GM12875 (cell line): ENCODE measurements at regions not wholly inside any gene's neighbourhood (a gene's known extent, or its start where the extent isn't known, plus 50 kb on each side); places are given as distances from the start of the nearest gene placed in this dataset.

Experiments
- H3K4me3 ChIP-seq: one replicate; pipeline ENCODE4 v1.5.1; 2011; ENCODE audit warnings: low read depth, low read length, control low read depth
- CTCF ChIP-seq: IDR thresholded peaks from 2 replicates; pipeline ENCODE4 v1.5.1; 2011; ENCODE audit warnings: low read depth, mild to moderate bottlenecking, control low read depth, inconsistent platforms, low read length, moderate library complexity, borderline replicate concordance; ENCODE audit not compliant: insufficient read depth

DNA sequence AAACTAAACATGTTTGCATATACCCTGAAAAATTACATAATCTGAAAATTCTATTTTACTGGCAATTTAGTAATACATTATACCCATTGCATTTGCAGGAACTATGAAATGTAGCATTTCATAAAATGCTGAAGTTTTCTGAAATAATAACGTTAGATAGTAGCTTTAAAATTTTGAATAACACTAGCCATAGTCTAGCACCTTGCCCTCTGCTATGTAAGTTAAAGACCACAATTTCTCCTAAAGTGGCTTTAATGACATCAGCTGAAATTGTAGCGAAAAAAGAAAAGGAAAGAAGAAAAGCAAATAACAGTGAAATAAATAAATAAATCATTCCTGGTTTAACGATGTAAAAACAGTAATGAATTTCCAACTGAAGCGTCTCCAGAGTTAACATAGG, 172.8 kb upstream of the RASA1 start:
- H3K4me3 ChIP-seq: no peak overlapping the region
- no peak for TF ChIP-seq CTCF

- H3K4me3 ChIP-seq: no peak overlapping the region
- no peak for TF ChIP-seq CTCF
Observed at GRCh38 chr5:87095787-87096186, 171.9 kb upstream of the RASA1 start.

GRCh38 chr5:87097664-87098063, 170.0 kb upstream of the RASA1 start:
- no peak overlapping the region for H3K4me3 ChIP-seq
- TF ChIP-seq CTCF: no peak

GRCh38 chr5:87099291-87099839, 168.3 kb upstream of the RASA1 start:
- H3K4me3 ChIP-seq: no peak overlapping the region
- no peak for TF ChIP-seq CTCF

DNA sequence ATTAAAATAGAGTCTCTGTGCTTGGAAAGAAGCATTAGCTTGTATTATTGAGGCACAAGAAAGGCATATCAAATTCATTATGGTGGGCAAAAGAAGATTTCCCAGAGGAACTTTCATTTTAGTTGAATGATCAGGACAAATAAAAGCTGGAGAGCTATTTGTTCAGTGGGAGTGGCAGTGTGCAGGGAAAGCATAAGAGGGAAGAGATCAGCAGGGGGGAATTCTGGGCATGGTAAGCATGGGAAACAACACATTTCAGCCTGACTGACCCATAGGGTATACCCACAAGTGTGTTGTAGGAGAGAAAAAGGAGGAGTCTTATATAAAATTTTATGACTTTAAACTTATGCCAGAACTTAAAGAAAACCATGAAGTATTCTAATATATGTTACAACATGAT, 167.7 kb upstream of the RASA1 start:
- TF ChIP-seq CTCF: no peak
- H3K4me3 ChIP-seq: no peak overlapping the region

DNA sequence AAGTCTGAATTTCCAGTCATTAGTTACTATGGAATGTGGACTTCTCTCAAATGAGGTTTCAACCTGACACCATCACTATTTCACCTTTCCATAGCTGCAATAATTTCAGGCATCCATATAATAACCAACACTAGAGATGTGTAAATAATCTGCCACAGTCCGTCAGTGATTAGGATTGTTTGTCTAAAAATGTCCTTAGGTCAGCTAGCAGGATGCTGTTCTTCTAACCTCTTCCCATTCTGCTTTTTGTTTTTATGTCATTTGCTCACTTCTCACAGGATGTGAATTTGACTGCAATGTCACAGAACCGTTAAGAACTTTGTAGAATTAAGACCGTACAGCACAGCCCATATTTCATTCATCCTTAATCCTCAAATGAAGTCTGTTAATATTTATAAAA, 166.4 kb upstream of the RASA1 start:
- TF ChIP-seq CTCF: no peak

DNA sequence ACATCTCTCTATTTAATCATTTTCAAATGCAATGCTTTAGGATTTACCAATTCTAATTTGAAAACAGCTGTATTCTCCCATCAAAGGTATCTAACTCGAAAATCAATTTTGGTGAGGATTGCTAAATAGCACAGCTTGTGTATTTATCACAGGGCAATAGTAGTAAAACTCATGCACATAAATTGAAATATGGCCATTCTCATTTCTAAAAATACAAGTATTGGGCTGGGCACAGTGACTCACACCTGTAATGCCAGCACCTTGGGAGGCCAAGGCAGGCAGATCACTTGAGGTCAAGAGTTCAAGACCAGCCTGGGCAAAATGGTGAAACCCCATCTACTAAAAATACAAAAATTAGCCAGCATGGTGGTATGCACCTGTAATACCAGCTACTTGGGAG, 164.8 kb upstream of the RASA1 start:
- H3K4me3 ChIP-seq: no peak overlapping the region
- TF ChIP-seq CTCF: no peak

More for the DNA sequence above, 166.4 kb upstream of the RASA1 start:
- H3K4me3 ChIP-seq: no peak overlapping the region
